Endothelial cell of umbilical vein (primary cell): ENCODE measurements at regions not wholly inside any gene's neighbourhood (a gene's known extent, or its start where the extent isn't known, plus 50 kb on each side); places are given as distances from the start of the nearest gene placed in this dataset.

Experiments
- BruUV-seq: library from RNA; stranded (reverse); fragments of 400-500 nt; replicated peaks from 2 replicates; lab custom pipeline; 2021; lab: Mats Ljungman, UMichigan
- CTCF ChIA-PET: fragments of 300-600, 350-600 bp; sonication (Branson Sonifier 250); formaldehyde crosslinking; loops from one replicate; lab custom pipeline; 2021; ENCODE audit warnings: antibody characterized with exemption, inconsistent platforms; lab: Charles Lee
- POLR2A ChIA-PET: fragments of 300-600, 350-600 bp; sonication (Branson Sonifier 250); formaldehyde crosslinking; loops from one replicate; lab custom pipeline; 2021; ENCODE audit warnings: antibody characterized with exemption, inconsistent platforms; lab: Charles Lee
- DNase-seq: peaks from one replicate; pipeline ENCODE4 v3.0.0-alpha.2; 2011; ENCODE audit warnings: low read depth, low spot score
- FAIRE-seq: peaks from 2 replicates; lab custom pipeline; 2011; peaks lifted over from hg19 to GRCh38; lab: Jason Lieb, UNC
- H2AFZ ChIP-seq: 2 replicates; pipeline ENCODE4 v1.6.0; 2012; ENCODE audit warnings: low read depth, low read length, control low read depth, inconsistent platforms
- H3K27ac ChIP-seq: 2 replicates; pipeline ENCODE4 v1.5.1; 2011; ENCODE audit warnings: low read depth, mild to moderate bottlenecking, control low read depth, low read length, moderate library complexity; ENCODE audit not compliant: insufficient read depth
- H3K27me3 ChIP-seq, 2 experiments: 2 replicates each; pipeline versions ENCODE4 v1.6.0 to v1.6.1; 2011; ENCODE audit warnings: low read length in 2 of 2, mixed read lengths in 1 of 2; ENCODE audit not compliant: control insufficient read depth in 2 of 2, insufficient read depth in 2 of 2
- H3K36me3 ChIP-seq, 2 experiments: 2 replicates in 1 of 2; 3 replicates in 1 of 2; pipeline ENCODE4 v1.5.1; 2011; ENCODE audit warnings: low read length in 2 of 2, mild to moderate bottlenecking in 1 of 2, moderate library complexity in 1 of 2; ENCODE audit not compliant: control insufficient read depth in 2 of 2, insufficient read depth in 2 of 2; ENCODE audit errors: extremely low read depth in 1 of 2
- H3K4me1 ChIP-seq: 3 replicates; pipeline ENCODE4 v1.5.1; 2011; ENCODE audit warnings: mild to moderate bottlenecking, low read length; ENCODE audit not compliant: control insufficient read depth, insufficient read depth; ENCODE audit errors: extremely low read depth
- H3K4me2 ChIP-seq: 2 replicates; pipeline ENCODE4 v1.6.1; 2011; ENCODE audit warnings: low read length, control low read depth, mixed read lengths; ENCODE audit not compliant: insufficient read depth
- H3K4me3 ChIP-seq, 3 experiments: fragments of 200-600 bp in 1 of 3; sonication (generic), shearing (Covaris generic) in 1 of 3; replicated peaks in 1 of 3; 2 replicates each; pipeline ENCODE4 v1.5.1; 2011 to 2016; ENCODE audit warnings: control low read depth in 3 of 3, low read length in 3 of 3, mild to moderate bottlenecking in 2 of 3, inconsistent platforms in 1 of 3, low read depth in 1 of 3, moderate library complexity in 1 of 3; ENCODE audit not compliant: insufficient read depth in 1 of 3
- H3K79me2 ChIP-seq: 2 replicates; pipeline ENCODE4 v1.6.0; 2012; ENCODE audit warnings: low read length, inconsistent platforms; ENCODE audit not compliant: control insufficient read depth, insufficient read depth
- H3K9ac ChIP-seq: replicated peaks from 2 replicates; pipeline ENCODE3; 2011; ENCODE audit warnings: low read length, control low read depth; ENCODE audit not compliant: insufficient read depth; ENCODE audit errors: extremely low read depth
- H3K9me1 ChIP-seq: replicated peaks from 3 replicates; pipeline ENCODE4 v1.6.0; 2011; ENCODE audit warnings: mild to moderate bottlenecking, low read length; ENCODE audit not compliant: control insufficient read depth, insufficient read depth; ENCODE audit errors: extremely low read depth
- H3K9me3 ChIP-seq: replicated peaks from 2 replicates; pipeline ENCODE4 v1.5.1; 2012; ENCODE audit warnings: low read length, inconsistent platforms; ENCODE audit not compliant: control insufficient read depth, insufficient read depth
- H4K20me1 ChIP-seq: replicated peaks from 2 replicates; pipeline ENCODE3; 2011; ENCODE audit warnings: mild to moderate bottlenecking, low read length; ENCODE audit not compliant: control insufficient read depth, insufficient read depth; ENCODE audit errors: extremely low read depth
- CTCF ChIP-seq, 2 donors: IDR thresholded peaks; 1 replicate in 1 of 2; 2 replicates in 1 of 2; pipeline ENCODE4 v1.5.1; 2011; ENCODE audit warnings: low read length in 2 of 2, mild to moderate bottlenecking in 2 of 2, moderate library complexity in 2 of 2, control low read depth in 1 of 2, inconsistent platforms in 1 of 2, low read depth in 1 of 2; ENCODE audit not compliant: insufficient read depth in 1 of 2; ENCODE audit errors: extremely low read depth in 1 of 2
- EZH2 ChIP-seq: IDR thresholded peaks from 2 replicates; pipeline ENCODE4 v1.6.1; 2012; ENCODE audit warnings: borderline replicate concordance, low read depth, mild to moderate bottlenecking, moderate library complexity, low read length, inconsistent platforms; ENCODE audit not compliant: severe bottlenecking
- FOS ChIP-seq: IDR thresholded peaks from 2 replicates; pipeline ENCODE4 v1.6.1; 2011; ENCODE audit warnings: mild to moderate bottlenecking, low read length, moderate library complexity, borderline replicate concordance; ENCODE audit not compliant: insufficient read depth
- GATA2 ChIP-seq: IDR thresholded peaks from 2 replicates; pipeline ENCODE4 v1.7.0; 2011; ENCODE audit warnings: low read depth, mild to moderate bottlenecking, moderate library complexity, mixed read lengths, low read length; ENCODE audit not compliant: insufficient read length, insufficient read depth
- JUN ChIP-seq: IDR thresholded peaks from 2 replicates; pipeline ENCODE4 v1.6.1; 2011; ENCODE audit warnings: borderline replicate concordance, low read depth; ENCODE audit not compliant: insufficient read length, insufficient read depth
- MAX ChIP-seq: IDR thresholded peaks from 2 replicates; pipeline ENCODE4 v1.6.1; 2011; ENCODE audit not compliant: insufficient read depth, insufficient read length
- MYC ChIP-seq: IDR thresholded peaks from one replicate; pipeline ENCODE4 v1.6.1; 2011; ENCODE audit warnings: mild to moderate bottlenecking, low read depth, low read length
- POLR2A ChIP-seq: IDR thresholded peaks from 2 replicates; pipeline ENCODE4 v1.6.1; 2012; ENCODE audit warnings: low read depth, mild to moderate bottlenecking, control low read depth, low read length
- POLR2AphosphoS5 ChIP-seq: IDR thresholded peaks from 2 replicates; pipeline ENCODE4 v1.6.1; 2012; ENCODE audit warnings: low read depth, mild to moderate bottlenecking, control low read depth, low read length, moderate library complexity; ENCODE audit not compliant: insufficient read depth
- dilution Hi-C: fragments of 300-500 bp; cut with MboI; formaldehyde crosslinking; loops from one replicate; pipeline ENCODE4 v1.15.0; 2019; ENCODE audit warnings: low sequenced_read_pairs; ENCODE audit not compliant: extremely low pct_ligation_motif_present
- intact Hi-C: fragments of 100-400 bp; cut with micrococcal nuclease; formaldehyde crosslinking; loops from one replicate; pipeline ENCODE4 v1.10.0; 2022

- Histone ChIP-seq H3K36me3 (no peaks in the 10 kb centered on the region), H3K9me1 (no peaks in the 10 kb centered on the region), H2AFZ (no peak overlapping the region), H3K9ac (no peak overlapping the region), H3K9me3 (peaks cover 1% of the 10 kb centered on the region), H3K4me3 (no peak overlapping the region), H4K20me1 (no peaks in the 10 kb centered on the region), H3K4me1 (no peaks in the 10 kb centered on the region), H3K79me2 (no peaks in the 10 kb centered on the region), H3K27ac (no peak overlapping the region), H3K27me3 (no peaks in the 10 kb centered on the region), H3K4me2 (no peak overlapping the region)
- ChIA-PET CTCF (no interaction called here), POLR2A (no interaction called here)
- TF ChIP-seq JUN = no peak
- no peak for TF ChIP-seq GATA2
- TF ChIP-seq POLR2AphosphoS5 = no peak
- no peak for TF ChIP-seq EZH2
- dilution Hi-C loops = no loop called here
- no TSS peak for BruUV-seq
- FAIRE-seq = no peak
- DNase-seq = no peak
- intact Hi-C loops = no loop called here
These were observed 84.7 kb upstream of the IRX2 start for GRCh38 chr5:2836133-2836532.

GRCh38 chr5:2833556-2833955 is 82.1 kb upstream of the IRX2 start:
- intact Hi-C loops = no loop called here
- Histone ChIP-seq H3K27me3 (no peaks in the 10 kb centered on the region), H4K20me1 (no peaks in the 10 kb centered on the region), H3K9me1 (no peaks in the 10 kb centered on the region), H2AFZ (no peak overlapping the region), H3K9ac (no peak overlapping the region), H3K4me2 (no peak overlapping the region), H3K27ac (no peak overlapping the region), H3K4me3 (no peak overlapping the region), H3K36me3 (no peaks in the 10 kb centered on the region), H3K79me2 (no peaks in the 10 kb centered on the region), H3K4me1 (no peaks in the 10 kb centered on the region), H3K9me3 (peaks cover 2% of the 10 kb centered on the region)
- dilution Hi-C loops = no loop called here
- CTCF ChIA-PET = no interaction called here
- no peak for TF ChIP-seq FOS
- TF ChIP-seq POLR2AphosphoS5 = no peak
- TF ChIP-seq POLR2A = no peak
- no peak for TF ChIP-seq JUN
- TF ChIP-seq EZH2 = no peak
- TF ChIP-seq MAX = no peak
- TF ChIP-seq GATA2 = no peak
- no peak for TF ChIP-seq MYC
- no peak for TF ChIP-seq CTCF (IDR thresholded peaks at IDR 0.05; ENCODE audit: extremely low read depth in 1 of 2, insufficient read depth in 1 of 2, low read depth in 1 of 2, low read length in 2 of 2)
- FAIRE-seq (no peak), DNase-seq (no peak)
- POLR2A ChIA-PET = no interaction called here
- BruUV-seq = no TSS peak
